Gastrocnemius medialis (tissue), 4 donors: ENCODE measurements at regions not wholly inside any gene's neighbourhood (a gene's known extent, or its start where the extent isn't known, plus 50 kb on each side); places are given as distances from the start of the nearest gene placed in this dataset.

Source experiments
- POLR2A ChIP-seq, 2 donors: fragments of 450-650 bp; IDR thresholded peaks; one replicate each; pipeline ENCODE4 v1.6.1; 2017; ENCODE audit warnings: antibody characterized with exemption in 2 of 2, mild to moderate bottlenecking in 2 of 2, moderate library complexity in 2 of 2
- TF ChIP-seq, protein P1 (sequence below), 5 experiments: fragments of 450-650 bp in 3 of 5; fragments of 200-600 bp in 2 of 5; sonication (generic) in 2 of 5; IDR thresholded peaks in 4 of 5; conservative IDR thresholded peaks in 1 of 5; 1 replicate in 4 of 5; 2 replicates in 1 of 5; pipeline ENCODE4 v1.5.1; 2016 to 2019; ENCODE audit warnings: antibody characterized with exemption in 5 of 5, mild to moderate bottlenecking in 3 of 5, moderate library complexity in 3 of 5

DNA sequence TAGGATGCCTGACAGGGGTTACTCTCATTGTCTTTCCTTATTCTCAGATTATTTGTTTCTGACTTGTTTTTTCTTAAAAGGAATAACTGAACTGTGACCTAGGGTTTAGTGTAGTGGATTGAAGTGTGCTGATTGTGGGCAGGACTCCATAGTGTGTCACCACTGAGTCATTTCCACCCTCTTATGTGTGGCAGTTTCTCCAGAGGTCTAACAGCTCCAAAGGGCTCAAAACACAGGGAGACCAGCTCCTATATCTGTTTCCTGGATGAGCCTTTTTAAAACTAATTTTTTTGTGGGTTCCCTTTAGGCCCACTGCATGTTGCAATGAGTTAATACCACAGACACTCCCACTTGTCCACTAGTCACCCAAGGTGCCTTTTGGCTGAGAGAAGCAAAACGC lies 951.1 kb upstream of the ADGRB3 start:
- TF ChIP-seq, protein P1, sequence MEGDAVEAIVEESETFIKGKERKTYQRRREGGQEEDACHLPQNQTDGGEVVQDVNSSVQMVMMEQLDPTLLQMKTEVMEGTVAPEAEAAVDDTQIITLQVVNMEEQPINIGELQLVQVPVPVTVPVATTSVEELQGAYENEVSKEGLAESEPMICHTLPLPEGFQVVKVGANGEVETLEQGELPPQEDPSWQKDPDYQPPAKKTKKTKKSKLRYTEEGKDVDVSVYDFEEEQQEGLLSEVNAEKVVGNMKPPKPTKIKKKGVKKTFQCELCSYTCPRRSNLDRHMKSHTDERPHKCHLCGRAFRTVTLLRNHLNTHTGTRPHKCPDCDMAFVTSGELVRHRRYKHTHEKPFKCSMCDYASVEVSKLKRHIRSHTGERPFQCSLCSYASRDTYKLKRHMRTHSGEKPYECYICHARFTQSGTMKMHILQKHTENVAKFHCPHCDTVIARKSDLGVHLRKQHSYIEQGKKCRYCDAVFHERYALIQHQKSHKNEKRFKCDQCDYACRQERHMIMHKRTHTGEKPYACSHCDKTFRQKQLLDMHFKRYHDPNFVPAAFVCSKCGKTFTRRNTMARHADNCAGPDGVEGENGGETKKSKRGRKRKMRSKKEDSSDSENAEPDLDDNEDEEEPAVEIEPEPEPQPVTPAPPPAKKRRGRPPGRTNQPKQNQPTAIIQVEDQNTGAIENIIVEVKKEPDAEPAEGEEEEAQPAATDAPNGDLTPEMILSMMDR (IDR thresholded peaks at IDR 0.05 in 4 of 5, conservative IDR thresholded peaks at IDR 0.05 in 1 of 5), result no peak
- no peak for TF ChIP-seq POLR2A (IDR thresholded peaks at IDR 0.05)
